H54 (cell line): ENCODE measurements at regions not wholly inside any gene's neighbourhood (a gene's known extent, or its start where the extent isn't known, plus 50 kb on each side); places are given as distances from the start of the nearest gene placed in this dataset.
"Not testable (repeated sequence)": the region's sequence is repeated elsewhere in the genome, so short reads cannot be mapped to it uniquely, and the experiment has no call there.

Experiments used
- DNase-seq: peaks from one replicate; pipeline ENCODE4 v3.0.0; 2011; ENCODE audit warnings: low spot score, mixed read lengths; ENCODE audit not compliant: insufficient read length
- FAIRE-seq: peaks from 3 replicates; lab custom pipeline; 2011; peaks lifted over from hg19 to GRCh38; lab: Jason Lieb, UNC
- POLR2A ChIP-seq: IDR thresholded peaks from 2 replicates; pipeline ENCODE4 v1.6.1; 2011; ENCODE audit warnings: low read depth, mild to moderate bottlenecking, low read length

DNA sequence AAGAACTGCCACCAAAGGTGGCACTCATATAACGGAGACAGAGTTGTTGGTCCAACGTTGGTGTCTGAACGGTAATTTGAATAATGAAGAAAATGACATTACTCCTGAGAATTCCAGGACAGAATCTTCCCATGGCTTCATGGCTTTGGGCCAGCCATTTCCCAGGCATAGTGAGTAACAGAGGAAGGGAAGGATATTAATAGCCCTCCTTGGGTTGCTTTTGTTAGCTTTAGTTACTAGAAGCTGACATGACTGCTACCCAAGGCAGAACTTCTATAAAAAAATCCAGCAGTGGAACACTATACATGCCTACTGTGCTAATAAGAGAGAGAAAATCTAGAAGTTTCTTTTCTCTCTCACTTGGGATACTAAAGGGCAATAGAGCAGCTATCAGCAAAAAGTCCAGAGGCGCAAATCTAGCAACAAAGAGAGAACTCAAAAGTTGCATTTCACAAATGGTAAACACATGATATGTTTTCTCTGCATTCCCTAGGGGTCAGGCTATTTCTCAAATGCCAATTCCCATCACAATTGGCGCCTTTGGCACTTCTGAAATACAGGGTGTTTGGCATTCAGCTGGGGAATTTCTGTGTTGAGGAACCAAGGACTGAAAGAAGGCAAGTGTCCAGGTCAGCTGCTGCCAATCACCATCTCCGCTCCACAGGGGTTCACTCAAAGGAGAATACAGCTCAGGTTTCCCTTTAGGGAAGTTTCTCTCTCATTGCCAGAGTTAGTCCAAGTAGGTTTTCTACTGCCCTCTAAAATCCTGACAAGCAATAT, 160.8 kb upstream of the KYNU start:
- no peak for DNase-seq
- no peak for TF ChIP-seq POLR2A

DNA sequence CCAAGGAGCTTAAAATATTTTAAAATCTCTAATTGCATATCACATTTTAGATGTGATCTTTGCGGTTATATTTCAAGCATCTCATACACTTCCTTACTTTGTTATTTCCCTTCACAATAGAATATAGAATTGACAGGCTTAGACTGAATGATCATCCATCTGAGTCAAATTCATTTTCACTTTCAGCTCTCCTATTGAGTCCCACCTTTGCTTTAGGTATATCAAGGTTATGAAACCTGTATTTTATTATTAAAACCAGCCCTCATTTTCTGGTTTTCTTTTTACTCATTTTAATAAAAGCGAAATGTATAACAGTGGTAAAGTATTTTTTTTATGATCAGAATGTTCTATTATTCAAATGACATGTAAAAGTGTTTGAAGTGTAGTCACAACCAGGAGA, 162.9 kb upstream of the KYNU start:
- DNase-seq (no peak), FAIRE-seq (no peak)
- no peak for TF ChIP-seq POLR2A

More for the DNA sequence above, 160.8 kb upstream of the KYNU start:
- FAIRE-seq, result no peak

DNA sequence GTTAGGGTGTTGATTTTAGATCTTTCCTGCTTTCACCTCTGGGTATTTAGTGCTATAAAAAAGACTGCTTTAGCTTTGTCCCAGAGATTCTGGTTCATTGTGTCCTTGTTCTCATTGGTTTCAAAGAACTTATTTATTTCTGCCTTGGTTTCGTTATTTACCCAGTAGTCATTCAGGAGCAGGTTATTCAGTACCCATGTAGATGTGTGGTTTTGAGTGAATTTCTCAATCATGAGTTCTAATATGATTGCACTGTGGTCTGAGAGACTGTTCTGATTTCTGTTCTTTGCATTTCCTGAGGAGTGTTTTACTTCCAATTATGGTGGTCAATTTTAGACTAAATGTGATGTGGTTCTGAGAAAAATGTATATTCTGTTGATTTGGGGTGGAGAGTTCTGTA, 167.1 kb upstream of the KYNU start:
- DNase-seq (no peak), FAIRE-seq (no peak)
- no peak for TF ChIP-seq POLR2A

DNA sequence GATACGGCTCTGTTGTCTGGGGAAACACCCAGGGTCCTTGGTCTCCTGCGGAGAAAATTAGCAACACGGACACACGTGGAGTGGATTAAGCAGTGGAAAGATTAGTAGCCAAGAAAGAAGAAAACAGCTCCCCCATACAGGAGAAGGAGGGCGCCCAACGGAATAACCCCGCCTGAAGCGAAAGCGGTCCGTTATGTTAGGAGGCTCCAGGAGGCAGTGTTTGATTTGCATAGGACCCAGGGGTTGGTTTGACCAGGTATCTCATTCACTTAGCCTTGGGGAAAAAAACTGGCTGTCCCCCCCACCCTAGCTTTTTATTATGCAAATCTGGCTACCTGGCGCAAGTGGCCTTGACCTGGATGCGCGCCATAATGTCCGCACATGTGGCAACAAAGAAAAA, 170.1 kb upstream of the KYNU start:
- DNase-seq (no peak), FAIRE-seq (no peak)
- no peak for TF ChIP-seq POLR2A

DNA sequence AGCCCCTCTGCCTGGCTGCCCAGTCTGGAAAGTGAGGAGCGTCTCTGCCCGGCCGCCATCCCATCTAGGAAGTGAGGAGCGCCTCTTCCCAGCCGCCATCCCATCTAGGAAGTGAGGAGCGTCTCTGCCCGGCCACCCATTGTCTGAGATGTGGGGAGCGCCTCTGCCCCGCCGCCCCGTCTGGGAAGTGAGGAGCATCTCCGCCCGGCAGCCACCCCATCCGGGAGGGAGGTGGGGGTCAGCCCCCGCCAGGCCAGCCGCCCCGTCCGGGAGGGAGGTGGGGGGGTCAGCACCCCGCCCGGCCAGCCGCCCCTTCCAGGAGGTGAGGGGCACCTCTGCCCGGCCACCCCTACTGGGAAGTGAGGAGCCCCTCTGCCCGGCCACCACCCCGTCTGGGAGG, 175.1 kb upstream of the KYNU start:
- DNase-seq, result not testable (repeated sequence)

DNA sequence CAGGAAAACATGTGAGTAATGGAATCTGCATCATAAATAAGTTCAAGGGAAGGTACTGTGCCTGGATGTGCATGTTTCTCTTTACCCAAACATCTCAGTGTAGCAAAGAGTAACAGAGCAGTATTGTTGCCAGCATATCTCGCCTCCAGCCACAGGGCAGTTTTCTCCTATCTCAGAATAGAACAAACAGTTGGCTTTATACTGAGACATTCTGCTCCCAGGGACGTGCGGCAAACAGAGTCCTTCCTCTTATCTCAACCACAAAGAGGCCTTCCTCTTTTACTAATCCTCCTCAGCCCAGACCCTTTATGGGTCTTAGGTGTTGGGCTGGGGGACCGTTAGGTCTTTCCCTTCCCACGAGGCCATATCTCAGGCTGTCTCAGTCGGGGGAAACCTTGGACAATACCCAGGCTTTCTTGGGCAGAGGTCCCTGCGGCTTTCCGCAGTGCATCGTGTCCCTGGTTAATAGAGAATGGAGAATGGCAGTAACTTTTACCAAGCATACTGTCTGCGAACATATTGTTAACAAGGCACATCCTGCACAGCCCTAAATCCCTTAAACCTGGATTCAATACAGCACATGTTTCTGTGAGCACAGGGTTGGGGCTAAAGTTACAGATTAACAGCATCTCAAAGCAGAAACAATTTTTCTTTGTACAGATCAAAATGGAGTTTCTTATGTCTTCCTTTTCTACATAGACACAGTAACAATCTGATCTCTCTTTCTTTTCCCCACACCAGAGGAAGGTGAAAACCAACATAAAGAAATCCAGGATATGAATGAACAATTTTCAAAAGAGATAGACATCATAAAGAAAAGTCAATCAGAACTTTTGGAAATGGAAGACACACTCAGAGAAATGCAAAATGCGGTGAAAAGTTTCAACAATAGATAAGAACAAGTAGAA, 181.9 kb upstream of the KYNU start:
- FAIRE-seq, result not testable (repeated sequence)

More for the DNA sequence above, 175.1 kb upstream of the KYNU start:
- FAIRE-seq, result not testable (repeated sequence)

DNA sequence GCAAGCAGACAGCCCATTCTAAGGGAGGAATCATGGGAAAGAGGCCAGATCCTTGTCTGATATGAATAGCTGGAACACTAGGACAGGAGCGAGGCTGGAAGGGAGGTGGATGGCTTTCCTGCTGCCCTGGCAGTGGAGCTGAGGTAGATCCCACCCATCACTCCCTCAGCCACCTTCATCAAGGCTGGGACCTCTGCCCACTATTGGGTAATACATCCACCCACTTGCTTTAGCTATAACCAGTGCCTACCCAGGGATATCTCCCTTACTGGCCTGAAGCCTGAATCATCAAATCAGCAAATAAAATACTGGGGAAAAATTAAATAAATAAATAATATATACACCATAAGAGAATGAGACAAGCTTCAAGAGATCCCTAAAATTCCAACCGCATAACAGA, 183.2 kb upstream of the KYNU start:
- no peak for TF ChIP-seq POLR2A
- DNase-seq (no peak), FAIRE-seq (no peak)

More for the DNA sequence above, 181.9 kb upstream of the KYNU start:
- DNase-seq, result not testable (repeated sequence)

DNA sequence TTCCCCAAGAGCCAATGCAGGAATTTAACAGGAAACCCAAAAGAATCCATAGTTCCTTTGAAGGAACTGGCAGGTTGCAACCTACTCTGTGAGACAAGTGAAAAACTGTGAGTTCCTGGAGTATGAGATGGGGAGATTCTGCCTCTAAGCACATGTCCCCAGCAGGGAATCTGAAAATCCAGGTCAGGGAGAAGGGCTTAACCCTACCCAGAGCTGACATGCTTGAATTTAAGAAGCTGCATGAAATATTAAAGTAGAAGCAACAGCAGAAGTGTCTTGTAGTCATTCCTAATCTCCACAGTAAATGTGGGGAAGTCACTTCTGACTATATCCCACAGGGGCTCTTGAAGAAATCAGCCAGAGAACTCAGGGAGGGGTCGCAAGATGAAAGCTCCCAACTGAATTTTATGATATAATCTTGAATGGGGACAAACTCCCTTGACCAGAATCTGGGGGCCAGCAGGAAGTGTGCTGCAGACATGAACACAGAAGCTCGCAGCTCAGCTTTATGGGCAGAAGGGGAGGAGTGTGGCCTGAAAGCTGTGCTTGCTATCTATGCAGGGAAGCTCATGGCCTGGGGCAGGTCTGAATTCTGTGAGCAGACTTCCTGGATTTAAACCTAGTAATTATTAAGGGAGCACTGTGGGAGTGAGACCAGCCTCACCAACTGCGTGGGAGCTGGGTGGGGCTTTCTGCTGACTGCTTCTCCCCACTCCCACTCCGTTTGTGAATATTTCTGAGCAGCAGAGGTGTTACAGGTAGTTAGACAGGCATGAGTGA, 184.1 kb upstream of the KYNU start:
- FAIRE-seq (no peak), DNase-seq (no peak)
- no peak for TF ChIP-seq POLR2A

DNA sequence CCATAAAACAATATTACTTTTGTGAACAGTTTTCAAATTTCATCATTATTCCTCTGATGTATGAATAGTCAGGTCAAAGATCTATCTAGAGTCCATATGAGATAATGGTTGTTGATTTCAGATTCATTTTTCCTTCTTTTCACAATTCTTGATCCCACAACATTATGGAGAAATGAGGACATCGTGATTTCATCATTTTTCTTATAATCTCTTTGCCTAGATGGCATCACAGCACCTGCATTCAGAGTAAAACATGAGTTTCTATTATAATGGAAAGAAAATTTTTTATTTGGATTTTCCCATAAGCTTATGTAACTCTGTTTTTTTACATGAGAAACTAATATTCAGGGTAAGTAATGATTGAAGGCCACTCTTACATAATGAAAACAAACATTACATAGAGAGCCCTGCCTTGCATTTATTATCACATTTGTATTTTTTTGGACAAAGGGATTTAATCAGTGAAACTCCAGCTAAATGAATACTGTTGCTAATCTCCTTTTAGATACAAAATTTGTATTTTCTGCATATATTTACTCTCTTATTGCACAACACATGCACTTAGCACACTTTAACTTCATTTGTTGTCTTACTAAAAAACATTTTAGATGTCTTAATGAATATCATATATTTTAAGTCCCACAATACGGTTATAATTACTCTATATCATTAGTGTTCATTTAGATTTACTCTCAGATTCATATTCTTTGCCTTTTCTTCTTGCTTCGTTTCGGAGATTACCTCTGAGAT, 188.4 kb upstream of the KYNU start:
- TF ChIP-seq POLR2A, result no peak
- DNase-seq (no peak), FAIRE-seq (no peak)

DNA sequence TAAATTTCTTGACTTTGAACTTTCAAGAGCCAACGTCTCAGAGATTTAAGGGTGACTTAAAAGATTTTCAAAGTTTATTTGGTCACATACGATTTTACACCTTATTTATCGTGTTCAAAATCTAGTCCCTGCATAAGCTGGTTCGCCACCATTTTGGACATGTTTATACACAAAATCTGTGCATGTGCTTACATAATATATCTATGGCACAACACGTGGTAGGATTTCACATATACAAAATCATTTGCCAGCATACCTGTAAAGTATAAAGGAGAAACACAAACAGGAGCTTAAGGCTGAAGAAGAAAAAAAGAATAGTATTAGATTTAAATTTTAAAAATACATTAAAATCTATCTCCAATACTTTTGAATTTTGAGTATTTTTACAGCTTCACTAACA, 190.0 kb upstream of the KYNU start:
- TF ChIP-seq POLR2A, result no peak
- DNase-seq (no peak), FAIRE-seq (no peak)

DNA sequence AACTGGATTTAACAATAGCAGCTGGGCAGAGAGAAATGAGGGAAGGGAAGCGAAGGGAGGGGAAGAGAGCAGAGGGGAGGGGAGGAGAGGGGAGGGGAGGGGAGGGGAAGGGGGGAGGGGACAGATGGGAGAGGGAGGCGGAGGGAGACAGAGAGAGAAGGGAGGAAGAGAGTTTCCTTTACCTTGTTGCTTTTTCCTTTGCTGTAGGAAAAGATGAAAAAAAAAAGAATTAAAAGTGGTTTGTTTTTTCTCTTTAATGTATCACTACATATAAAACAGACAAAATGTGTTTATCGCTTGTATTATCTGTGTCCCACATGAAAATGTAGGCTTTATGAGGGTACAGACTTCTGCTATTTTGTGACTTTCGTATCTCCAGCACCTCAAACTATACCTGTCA, 190.4 kb upstream of the KYNU start:
- DNase-seq, result no peak
- FAIRE-seq, result no peak
- no peak for TF ChIP-seq POLR2A

DNA sequence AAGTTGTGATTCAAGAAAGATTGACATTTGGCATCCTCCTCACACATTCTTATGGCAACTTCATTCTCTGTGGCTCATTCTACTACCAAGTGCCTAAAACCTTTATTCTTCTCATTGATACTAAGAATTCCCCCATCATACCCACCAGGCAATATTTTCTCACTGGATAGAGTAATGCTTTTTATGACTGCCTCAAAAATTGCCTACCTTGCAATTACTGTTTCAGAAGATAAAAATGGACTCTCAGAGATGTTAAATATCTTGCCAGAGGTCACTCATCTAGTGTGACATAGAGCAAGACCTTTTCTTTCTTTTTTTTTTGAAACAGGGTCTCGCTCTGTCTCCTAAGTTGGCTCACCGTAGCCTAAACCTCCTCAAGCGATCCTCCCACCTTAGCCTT, 192.8 kb upstream of the KYNU start:
- no peak for TF ChIP-seq POLR2A
- no peak for FAIRE-seq

DNA sequence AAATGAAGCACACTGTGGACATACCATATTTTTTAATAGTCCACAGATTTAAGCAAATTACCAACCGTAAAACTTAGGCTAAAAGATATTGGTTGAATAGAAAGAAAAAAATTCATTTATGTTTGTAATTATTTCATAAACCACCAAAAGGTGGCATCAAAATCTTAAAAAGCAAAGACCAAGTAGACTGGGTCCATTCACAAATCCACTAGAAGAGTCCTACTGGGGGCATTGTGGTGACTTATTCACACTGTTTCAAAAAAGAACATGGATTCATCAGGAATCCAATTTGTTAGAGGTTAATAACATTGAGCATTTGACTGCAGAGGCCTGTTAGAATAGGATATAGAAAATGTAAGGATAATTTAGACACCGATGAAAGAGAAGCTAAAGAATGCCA, 194.9 kb upstream of the KYNU start:
- DNase-seq (no peak), FAIRE-seq (no peak)
- no peak for TF ChIP-seq POLR2A

More for the DNA sequence above, 192.8 kb upstream of the KYNU start:
- DNase-seq, result no peak
